ENCODE measurements at regions not wholly inside any gene's neighbourhood (a gene's known extent, or its start where the extent isn't known, plus 50 kb on each side); places are given as distances from the start of the nearest gene placed in this dataset.

DNA sequence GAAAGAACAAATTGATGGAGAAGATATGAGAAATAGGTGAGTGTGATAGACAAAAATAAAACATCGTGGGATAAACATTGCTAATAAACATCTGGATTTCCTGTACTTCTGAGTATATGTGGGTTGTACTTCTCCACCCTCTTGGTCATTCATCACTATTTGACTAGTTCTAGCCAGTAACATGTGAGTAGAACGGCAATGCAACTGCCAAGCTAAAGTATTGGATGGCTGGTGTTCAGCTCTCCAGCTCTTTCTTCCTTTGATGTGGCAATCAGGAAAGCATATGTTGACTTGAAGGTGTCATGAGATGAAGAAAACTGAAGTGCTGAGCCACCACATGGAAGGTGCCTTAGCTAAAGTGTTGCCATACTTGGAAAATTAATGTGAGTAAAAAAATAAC is 144.9 kb downstream of the SCG2 start:
- H3K9me3 ChIP-seq: no peaks in the 10 kb centered on the region
- H3K27ac ChIP-seq: no peak overlapping the region
- DNase-seq: no peak
- no peaks in the 10 kb centered on the region for H3K27me3 ChIP-seq
- intact Hi-C loops (cut with DNase I; ENCODE audit: low total_unique reads): no loop called here
- H3K36me3 ChIP-seq: no peaks in the 10 kb centered on the region
- TF ChIP-seq, protein P1, sequence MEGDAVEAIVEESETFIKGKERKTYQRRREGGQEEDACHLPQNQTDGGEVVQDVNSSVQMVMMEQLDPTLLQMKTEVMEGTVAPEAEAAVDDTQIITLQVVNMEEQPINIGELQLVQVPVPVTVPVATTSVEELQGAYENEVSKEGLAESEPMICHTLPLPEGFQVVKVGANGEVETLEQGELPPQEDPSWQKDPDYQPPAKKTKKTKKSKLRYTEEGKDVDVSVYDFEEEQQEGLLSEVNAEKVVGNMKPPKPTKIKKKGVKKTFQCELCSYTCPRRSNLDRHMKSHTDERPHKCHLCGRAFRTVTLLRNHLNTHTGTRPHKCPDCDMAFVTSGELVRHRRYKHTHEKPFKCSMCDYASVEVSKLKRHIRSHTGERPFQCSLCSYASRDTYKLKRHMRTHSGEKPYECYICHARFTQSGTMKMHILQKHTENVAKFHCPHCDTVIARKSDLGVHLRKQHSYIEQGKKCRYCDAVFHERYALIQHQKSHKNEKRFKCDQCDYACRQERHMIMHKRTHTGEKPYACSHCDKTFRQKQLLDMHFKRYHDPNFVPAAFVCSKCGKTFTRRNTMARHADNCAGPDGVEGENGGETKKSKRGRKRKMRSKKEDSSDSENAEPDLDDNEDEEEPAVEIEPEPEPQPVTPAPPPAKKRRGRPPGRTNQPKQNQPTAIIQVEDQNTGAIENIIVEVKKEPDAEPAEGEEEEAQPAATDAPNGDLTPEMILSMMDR (IDR thresholded peaks at IDR 0.05): no peak
- H3K4me3 ChIP-seq: no peak overlapping the region
- peaks cover 0 to 10% (median 0%) of the 10 kb centered on the region in 4 donors for H3K4me1 ChIP-seq

DNA sequence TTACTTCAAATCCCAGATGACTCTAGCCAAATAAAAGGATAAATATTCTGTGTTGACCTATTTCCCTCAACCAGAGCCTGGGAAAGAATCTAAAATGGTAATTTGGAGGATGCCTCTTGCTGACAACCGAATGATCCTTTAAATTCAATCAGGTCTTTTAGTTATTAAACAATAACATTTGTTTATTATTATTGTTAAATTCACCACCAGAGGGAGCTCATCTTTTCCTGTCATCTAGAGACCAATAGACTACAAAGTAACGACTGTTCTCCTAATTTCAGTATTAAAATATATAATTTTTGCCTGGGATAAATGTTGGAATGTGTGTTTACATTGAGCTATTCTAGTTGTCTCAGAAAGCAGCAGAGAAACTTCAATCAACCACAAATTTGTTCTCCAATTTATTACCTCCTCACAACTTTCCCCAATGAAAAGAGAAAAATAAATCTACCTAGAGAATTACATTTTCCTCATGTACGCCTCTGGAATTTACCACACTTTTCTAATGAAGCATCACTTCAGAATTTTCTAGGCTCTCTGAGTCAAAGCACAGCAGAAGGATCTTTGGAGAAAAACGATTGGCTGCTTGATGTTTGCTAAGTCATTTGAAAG is 142.7 kb downstream of the SCG2 start:
- intact Hi-C loops (cut with DNase I; ENCODE audit: low total_unique reads): no loop called here
- Histone ChIP-seq H3K36me3 (no peaks in the 10 kb centered on the region), H3K4me1 (peaks cover 0 to 12% (median 0%) of the 10 kb centered on the region in 4 donors), H3K4me3 (no peak overlapping the region), H3K27me3 (no peaks in the 10 kb centered on the region), H3K9me3 (no peaks in the 10 kb centered on the region), H3K27ac (no peak overlapping the region)
- DNase-seq: no peak
- TF ChIP-seq, protein P1 (IDR thresholded peaks at IDR 0.05): peak; percentile 32 to 35

DNA sequence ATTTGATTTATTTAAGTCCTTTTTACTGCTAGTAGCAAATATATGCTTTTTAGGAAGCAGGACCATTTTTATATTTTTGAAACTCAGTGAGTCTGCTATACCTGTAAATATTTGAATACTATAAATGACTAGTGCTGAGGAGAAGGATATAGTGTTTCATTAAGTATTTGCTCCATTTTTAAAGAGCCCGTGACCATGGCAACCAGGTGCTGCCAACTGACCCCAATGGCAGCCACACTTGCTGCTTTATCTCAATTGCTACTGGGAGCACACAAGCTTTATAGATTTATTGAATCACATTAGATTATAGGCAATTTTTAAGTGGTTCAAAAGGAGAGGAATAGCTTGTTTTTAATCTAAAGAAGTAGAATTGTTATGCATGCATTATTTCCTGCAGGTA is 142.0 kb downstream of the SCG2 start:
- no peak overlapping the region for H3K4me3 ChIP-seq
- peaks cover 0 to 19% (median 0%) of the 10 kb centered on the region in 4 donors for H3K4me1 ChIP-seq
- H3K27me3 ChIP-seq: no peaks in the 10 kb centered on the region
- DNase-seq: no peak
- H3K9me3 ChIP-seq: no peaks in the 10 kb centered on the region
- H3K27ac ChIP-seq: no peak overlapping the region
- H3K36me3 ChIP-seq: no peaks in the 10 kb centered on the region
- TF ChIP-seq, protein P1 (IDR thresholded peaks at IDR 0.05): no peak
- intact Hi-C loops (cut with DNase I; ENCODE audit: low total_unique reads): loop anchor here (5.0 to 10.0 kb wide), 2 partner anchors 48 to 155 kb away; no protein-coding TSS in a partner anchor

DNA sequence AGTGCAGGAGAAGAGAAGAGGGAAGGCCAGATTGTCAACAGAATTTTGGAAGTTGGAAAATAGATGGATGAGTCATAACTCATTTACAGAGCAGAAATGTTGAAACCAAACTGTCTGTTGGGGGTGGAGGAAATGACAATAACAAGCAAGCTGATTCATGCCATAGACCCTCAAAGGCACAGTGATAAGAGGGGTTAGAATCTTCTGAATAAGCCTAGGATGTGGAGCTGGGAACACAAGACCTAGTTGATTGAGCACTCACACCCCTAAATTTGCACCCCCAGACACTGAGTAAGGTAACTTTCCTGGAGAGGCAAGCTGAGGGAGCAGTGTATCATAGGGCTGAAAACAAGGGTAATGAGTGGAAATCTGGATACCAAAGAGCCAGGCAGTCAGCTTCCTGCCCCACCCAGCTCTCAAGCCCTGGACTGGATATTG is 141.4 kb downstream of the SCG2 start:
- TF ChIP-seq, protein P1 (IDR thresholded peaks at IDR 0.05): no peak
- H3K4me3 ChIP-seq: no peak overlapping the region
- H3K36me3 ChIP-seq: no peaks in the 10 kb centered on the region
- peaks cover 0 to 23% (median 0%) of the 10 kb centered on the region in 4 donors for H3K4me1 ChIP-seq
- no peaks in the 10 kb centered on the region for H3K9me3 ChIP-seq
- no peaks in the 10 kb centered on the region for H3K27me3 ChIP-seq
- no peak overlapping the region for H3K27ac ChIP-seq
- intact Hi-C loops (cut with DNase I; ENCODE audit: low total_unique reads): loop anchor here (5.0 to 10.0 kb wide), 2 partner anchors 48 to 154 kb away; no protein-coding TSS in a partner anchor
- DNase-seq: no peak

DNA sequence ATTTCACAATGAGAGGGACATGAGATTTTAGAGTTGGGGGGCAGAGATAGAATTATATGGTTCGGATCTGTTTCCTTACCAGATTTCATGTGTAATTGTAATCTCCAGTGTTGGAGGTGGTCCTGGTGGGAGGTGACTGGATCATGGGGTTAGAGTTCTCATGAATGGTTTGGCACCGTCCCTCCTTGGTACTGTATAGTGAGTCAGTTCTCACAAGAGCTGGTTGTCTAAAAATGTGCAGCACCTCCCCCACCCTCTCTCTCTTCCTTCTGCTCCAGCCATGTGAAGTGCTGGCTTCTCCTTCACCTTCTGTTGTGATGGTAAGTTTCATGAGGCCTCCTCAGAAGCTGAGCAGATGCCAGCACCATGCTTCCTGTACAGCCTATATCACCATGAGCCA is 138.1 kb downstream of the SCG2 start:
- Histone ChIP-seq H3K4me1 (peaks cover 0 to 43% (median 8%) of the 10 kb centered on the region in 4 donors), H3K27me3 (no peaks in the 10 kb centered on the region), H3K27ac (no peak overlapping the region), H3K4me3 (no peak overlapping the region), H3K9me3 (no peaks in the 10 kb centered on the region), H3K36me3 (no peaks in the 10 kb centered on the region)
- DNase-seq: no peak
- intact Hi-C loops (cut with DNase I; ENCODE audit: low total_unique reads): loop anchor here (5.0 to 10.0 kb wide), 2 partner anchors 52 to 151 kb away; no protein-coding TSS in a partner anchor
- TF ChIP-seq, protein P1 (IDR thresholded peaks at IDR 0.05): no peak
